NCI-H1105 (cell line): ENCODE measurements at regions not wholly inside any gene's neighbourhood (a gene's known extent, or its start where the extent isn't known, plus 50 kb on each side); places are given as distances from the start of the nearest gene placed in this dataset.
A peak's percentile ranks its signal among the peaks of the same experiment; 100 is the strongest.

Experiments
- DNase-seq: peaks from one replicate; lab custom pipeline; 2025; lab: John Stamatoyannopoulos, UW

DNA sequence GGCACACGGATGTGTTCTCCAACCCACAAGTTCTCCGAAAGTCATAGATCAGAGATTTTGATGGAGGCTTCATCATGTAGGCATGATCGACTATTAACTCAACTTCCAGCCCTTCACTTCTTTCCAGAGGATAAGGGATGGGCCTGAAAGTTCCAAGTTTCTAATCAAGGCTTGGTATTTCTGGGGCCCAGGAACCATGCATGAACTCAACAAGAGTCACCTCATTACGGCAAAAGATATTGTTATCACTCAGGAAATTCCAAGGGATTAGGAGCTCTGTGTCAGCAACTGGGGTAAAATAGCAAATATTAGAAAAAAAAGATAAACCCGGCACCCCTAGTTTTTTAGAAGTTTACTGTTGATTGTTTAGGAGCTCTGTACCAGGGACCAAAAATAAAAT is 240.1 kb upstream of the PPP1R2C start:
- no peak for DNase-seq

- no peak for DNase-seq
Observed at GRCh38 chrX:43019021-43019420, 241.1 kb upstream of the PPP1R2C start.

GRCh38 chrX:43025806-43026315 is 247.9 kb upstream of the PPP1R2C start:
- no peak for DNase-seq

DNA sequence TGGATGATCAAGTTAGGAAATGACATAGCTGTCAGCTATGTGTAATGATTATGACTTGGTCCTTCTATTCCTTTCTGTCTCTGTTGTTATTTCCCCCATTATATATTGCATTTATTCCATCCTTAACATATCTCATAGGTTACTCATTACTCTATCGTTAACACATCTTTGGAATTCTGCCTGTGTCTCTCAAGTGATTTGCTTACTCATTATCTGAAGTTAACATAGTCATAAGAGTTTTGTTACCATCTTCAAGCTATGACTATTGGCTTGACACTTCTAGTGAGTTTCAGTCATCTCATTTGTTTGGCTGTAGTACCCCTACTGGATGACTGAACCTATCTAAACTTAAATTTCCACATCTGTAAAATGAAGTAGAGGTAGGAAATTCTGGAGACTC is 286.1 kb upstream of the PPP1R2C start:
- no peak for DNase-seq

DNA sequence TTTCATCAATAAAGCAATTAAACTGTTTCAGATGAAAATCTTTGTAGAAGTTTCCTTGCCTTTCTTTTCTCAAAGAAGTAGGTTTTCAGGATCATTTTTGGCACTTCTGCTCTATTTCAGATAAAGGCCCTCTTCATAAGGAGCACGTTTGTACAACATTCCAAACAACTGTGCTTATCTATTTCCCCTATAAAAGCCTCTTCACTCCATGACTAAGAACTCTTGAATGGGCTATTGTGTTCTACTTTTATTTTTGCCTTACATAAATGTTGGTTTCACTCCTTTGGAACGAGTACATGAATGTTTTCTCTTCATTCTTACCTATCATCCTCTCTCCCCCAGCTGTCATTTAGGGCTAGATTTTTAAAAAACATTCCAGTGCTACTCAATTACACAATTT is 288.0 kb upstream of the PPP1R2C start:
- no peak for DNase-seq

GRCh38 chrX:43068639-43069038 is 290.7 kb upstream of the PPP1R2C start:
- DNase-seq = no peak

DNA sequence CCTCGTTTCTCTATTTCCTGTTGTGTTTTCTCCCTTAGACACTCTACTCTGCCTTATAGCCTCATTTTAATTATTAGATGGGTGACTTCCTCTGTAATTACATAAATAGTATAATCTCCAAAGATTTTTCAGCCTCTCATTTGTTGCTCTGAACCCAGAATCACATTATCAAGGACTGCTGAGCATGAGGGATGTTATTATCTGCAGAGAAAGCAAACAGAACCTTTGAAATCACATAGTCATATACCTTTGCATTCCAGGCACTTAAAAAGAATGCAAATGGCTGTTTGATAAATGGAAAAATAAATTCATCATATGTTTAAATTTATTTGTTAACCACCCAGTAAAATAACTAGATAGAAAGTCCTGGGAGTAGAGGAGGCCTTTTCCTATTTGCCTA is 305.1 kb upstream of the PPP1R2C start:
- DNase-seq = no peak

GRCh38 chrX:43087830-43088229 is 309.9 kb upstream of the PPP1R2C start:
- no peak for DNase-seq

DNA sequence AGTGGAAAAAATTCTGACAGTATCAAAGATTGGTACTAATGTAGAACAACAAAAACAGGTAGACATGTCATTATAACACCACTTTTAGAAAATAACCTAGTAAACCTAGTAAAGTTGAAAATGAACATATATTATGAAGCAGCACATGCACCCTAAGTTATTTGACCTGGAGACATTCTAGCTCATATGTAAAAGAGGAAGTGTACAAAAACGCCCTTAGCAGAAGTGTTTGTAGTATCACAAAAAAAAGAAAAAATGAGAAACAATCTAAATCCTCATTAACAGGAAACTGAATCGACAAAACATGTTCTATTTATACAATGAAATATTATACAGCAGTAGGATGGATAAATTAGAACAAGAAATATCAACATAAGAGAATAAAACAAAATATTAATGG is 318.9 kb upstream of the PPP1R2C start:
- DNase-seq = no peak

- DNase-seq = no peak
Observed at GRCh38 chrX:43106009-43106408, 328.0 kb upstream of the PPP1R2C start.

DNA sequence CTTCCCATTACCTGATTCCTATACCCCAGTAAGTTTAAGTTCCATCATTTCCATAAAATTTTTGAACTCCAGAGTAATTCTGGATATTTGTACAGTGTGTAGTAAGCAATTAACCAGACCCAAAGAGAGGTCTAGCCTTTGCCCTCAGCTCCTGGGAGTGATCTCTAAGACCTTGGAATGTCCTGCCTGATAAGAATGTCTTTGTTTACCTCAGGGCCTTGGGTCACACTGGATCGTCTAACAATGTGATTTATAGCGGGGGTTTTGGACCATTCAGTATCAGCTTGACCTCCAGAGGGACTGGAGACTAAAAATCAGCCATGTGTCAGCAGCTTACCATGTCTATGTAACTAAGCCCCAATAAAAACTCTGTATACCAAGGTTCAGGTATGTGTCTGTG is 330.9 kb upstream of the PPP1R2C start:
- DNase-seq = no peak

DNA sequence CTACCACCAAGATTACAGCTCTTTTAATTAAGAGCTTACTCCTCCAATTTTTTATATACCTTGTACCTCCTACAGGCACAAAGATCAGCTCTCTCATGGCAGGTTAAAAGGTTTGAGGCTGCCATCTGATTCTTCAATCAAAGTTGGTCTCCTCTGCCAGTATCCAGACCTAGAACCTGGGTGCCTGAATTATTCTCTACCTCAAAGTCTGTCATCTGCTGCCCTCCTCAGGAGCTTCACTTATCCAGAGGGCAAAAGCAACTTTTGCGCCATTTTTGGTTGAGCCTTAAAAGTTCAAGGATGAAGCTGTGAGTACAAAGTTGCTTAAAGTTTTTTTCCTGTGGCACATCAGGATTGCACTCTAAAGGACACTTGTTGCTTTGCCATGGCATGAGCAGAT is 343.7 kb upstream of the PPP1R2C start:
- DNase-seq = no peak

GRCh38 chrX:43139645-43140044 is 361.7 kb upstream of the PPP1R2C start:
- DNase-seq = no peak

DNA sequence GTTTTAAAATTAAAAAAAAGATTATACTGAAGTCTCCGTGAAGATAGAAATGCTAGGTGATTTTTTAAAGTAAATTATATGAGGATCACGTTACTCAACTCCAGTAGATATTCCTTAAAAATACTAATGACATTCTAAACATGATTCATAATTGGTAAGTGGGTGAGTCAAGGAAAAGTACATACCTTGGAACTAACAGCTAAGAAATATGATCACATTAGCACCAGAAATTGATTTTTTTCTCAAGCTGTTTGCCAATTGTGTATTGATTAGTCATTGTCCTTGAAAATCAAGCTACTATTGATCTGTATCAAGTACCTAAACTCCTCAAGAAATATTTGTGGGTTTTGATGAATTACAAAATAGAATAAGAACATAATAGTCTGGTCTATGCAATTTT is 362.6 kb upstream of the PPP1R2C start:
- no peak for DNase-seq

- DNase-seq = no peak
Observed at GRCh38 chrX:43141885-43142284, 363.9 kb upstream of the PPP1R2C start.

- no peak for DNase-seq
Observed at GRCh38 chrX:43148305-43148704, 370.3 kb upstream of the PPP1R2C start.

GRCh38 chrX:43165343-43165920 is 387.5 kb upstream of the PPP1R2C start:
- DNase-seq = no peak

DNA sequence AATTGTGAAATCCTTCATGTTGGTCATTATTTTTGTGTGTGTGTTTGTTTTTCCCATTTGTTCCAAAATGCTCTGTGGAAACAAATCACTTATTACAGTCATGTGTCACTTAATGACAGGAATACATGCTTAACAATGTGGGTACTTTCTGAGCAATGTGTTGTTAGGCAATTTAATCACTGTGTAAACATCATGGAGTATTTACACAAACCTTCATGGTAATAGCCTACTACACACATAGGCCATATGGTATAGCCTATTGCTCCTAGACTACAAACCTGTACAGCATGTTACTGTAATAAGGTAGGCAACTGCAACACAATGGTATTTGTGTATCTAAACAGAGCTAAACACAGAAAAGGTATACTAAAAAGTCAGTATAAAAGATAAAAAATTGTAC is 388.9 kb upstream of the PPP1R2C start:
- DNase-seq = peak; percentile 52

DNA sequence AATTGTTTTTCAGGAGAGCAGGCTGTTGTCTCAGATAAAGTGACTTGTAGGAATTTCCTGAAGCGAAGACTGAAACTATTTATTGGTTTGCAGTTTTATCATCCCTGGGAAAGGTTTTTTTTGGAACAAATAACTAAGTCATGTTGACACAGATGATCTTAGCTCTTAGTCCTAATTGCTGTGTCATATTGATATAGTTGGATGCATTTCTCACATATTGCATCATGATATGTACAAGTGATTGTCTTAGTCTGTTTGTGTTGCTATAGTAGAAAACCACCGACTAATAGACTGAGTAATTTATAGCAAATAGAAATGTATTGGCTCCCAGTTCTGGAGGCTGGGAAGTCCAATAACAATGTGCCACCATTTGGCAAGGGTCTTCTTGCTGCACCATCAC is 397.5 kb upstream of the PPP1R2C start:
- no peak for DNase-seq

DNA sequence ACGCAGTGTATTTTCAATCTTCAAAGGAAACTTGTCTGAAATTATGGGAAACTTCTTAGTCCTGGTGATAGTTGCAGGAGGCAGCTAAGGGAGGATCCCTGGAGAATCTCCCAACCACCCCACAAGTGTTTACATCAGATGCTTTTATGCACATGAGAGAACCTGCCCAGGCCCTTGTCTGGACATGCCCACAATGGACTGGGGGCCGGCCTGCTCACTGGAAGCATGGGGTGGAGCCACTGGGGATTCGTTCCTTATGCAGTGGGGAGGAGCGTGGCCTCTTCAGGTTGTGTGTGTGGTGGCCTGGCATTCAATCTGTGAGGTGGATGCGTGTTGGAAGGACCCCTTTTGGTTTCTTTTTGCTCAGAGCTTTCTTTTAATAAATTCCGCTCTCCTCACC is 398.7 kb upstream of the PPP1R2C start:
- DNase-seq = no peak

- DNase-seq = no peak
Observed at GRCh38 chrX:43188296-43188695, 410.3 kb upstream of the PPP1R2C start.

DNA sequence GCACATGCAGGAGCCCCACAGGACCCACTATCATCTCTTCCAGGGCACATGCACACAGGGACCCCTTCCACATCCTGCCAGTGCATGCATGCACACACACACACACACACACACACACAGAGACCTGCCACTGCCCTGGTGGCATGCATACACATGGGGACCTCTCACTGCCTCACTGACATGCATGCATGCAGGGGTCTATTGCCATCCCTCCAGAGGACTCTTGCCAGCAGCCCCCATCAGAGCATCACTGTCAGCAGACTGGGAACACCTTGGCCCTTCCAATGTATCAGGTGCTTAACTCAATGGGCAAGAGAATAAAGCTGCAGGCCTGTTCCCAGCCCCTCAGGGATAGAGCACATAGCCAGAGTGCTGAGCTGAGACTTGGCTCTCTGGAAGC is 433.6 kb upstream of the PPP1R2C start:
- no peak for DNase-seq

GRCh38 chrX:43218198-43218597 is 437.9 kb upstream of the MAOA start:
- DNase-seq = no peak

DNA sequence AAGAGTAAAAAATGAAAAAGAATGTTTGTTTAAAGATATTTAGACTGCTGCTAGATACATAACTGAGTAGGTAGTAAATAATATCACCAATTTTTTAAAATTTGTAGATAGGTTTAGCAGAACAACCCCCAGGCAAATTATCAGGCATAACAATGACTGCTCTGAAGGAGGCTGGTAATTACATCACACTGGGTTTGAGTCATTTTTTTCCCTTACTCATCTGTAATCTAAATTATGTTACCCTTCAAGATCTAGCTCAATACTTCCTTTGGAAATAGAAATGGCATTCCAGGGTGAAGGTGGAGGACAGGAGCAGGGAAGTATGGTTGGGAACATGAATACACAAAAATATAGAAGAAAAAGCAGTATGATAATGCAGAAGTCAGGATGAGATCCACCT is 431.6 kb upstream of the MAOA start:
- DNase-seq = no peak
